BLaER1 (cell line): ENCODE measurements at regions not wholly inside any gene's neighbourhood (a gene's known extent, or its start where the extent isn't known, plus 50 kb on each side); places are given as distances from the start of the nearest gene placed in this dataset.

Experiments used
- H3K27ac ChIP-seq: shearing (Covaris generic); formaldehyde crosslinking; 2 replicates; pipeline ENCODE4 v1.8.1; 2022
- H3K27me3 ChIP-seq: shearing (Covaris generic); formaldehyde crosslinking; 2 replicates; pipeline ENCODE4 v1.8.1; 2022
- H3K36me3 ChIP-seq: shearing (Covaris generic); formaldehyde crosslinking; 2 replicates; pipeline ENCODE4 v1.8.1; 2022
- H3K4me1 ChIP-seq: shearing (Covaris generic); formaldehyde crosslinking; 2 replicates; pipeline ENCODE4 v1.8.1; 2022
- H3K4me2 ChIP-seq: shearing (Covaris generic); formaldehyde crosslinking; 2 replicates; pipeline ENCODE4 v1.8.1; 2022
- H3K4me3 ChIP-seq: shearing (Covaris generic); formaldehyde crosslinking; 2 replicates; pipeline ENCODE4 v1.8.1; 2022
- H3K9ac ChIP-seq: shearing (Covaris generic); formaldehyde crosslinking; 2 replicates; pipeline ENCODE4 v1.8.1; 2022
- H3K9me3 ChIP-seq: shearing (Covaris generic); formaldehyde crosslinking; 2 replicates; pipeline ENCODE4 v1.8.1; 2022
- H4K20me1 ChIP-seq: shearing (Covaris generic); formaldehyde crosslinking; 2 replicates; pipeline ENCODE4 v1.8.1; 2022
- Cebpa-rat ChIP-seq: shearing (Covaris generic); IDR thresholded peaks from 2 replicates; pipeline ENCODE4 v1.8.1; 2022

DNA sequence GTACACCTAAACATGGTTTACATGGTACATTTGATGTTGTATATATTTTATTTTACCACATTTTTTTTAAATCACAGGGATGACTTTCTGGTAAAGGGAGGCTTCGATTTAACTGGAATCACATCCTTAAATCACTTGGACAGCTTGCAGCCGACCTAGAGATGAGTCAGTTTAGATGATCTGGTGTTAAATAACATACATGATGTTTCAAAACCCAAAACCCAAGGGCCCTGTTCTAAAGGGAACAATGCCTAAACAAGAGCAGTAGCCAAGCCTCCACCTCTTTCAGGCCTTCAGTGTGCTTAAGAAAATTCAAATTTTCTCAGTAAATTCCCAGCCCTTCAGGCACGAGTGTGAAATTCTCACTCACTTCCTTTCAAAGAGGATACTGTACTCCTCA, 108.8 kb downstream of the WT1 start:
- 0 out of 2 replicates have a peak, but pooled peaks cover 5% of the 10 kb centered on the region for H3K9me3 ChIP-seq
- no peaks in the 10 kb centered on the region for H3K27me3 ChIP-seq
- no peak for TF ChIP-seq Cebpa-rat

DNA sequence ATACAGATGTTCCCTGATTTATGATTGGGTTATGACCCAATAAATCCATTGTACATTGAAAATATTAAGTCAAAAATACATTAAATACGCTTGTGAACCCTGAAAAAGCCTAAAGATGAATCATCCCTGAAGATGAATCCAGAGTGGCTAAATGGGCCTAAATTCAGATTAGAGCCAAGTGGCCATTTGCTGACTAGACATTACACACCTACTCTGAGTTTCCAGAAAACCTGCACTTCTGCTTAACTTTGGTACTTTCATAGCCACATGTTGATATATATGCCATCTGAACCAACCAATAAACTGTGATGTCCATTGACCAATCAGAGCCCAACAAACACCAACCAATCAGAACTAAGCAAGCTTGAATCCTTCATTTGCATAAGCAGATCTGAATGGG, 106.9 kb downstream of the WT1 start:
- no peaks in the 10 kb centered on the region for H3K27me3 ChIP-seq
- H3K9me3 ChIP-seq, result peaks cover 6% of the 10 kb centered on the region
- H3K4me1 ChIP-seq, result peaks cover 12% of the 10 kb centered on the region
- no peaks in the 10 kb centered on the region for H3K36me3 ChIP-seq
- no peak for TF ChIP-seq Cebpa-rat
- no peaks in the 10 kb centered on the region for H4K20me1 ChIP-seq
- H3K4me3 ChIP-seq, result no peak overlapping the region
- no peak overlapping the region for H3K9ac ChIP-seq
- no peak overlapping the region for H3K27ac ChIP-seq
- H3K4me2 ChIP-seq, result no peak overlapping the region

More for the DNA sequence above, 108.8 kb downstream of the WT1 start:
- Histone ChIP-seq H3K27ac (no peak overlapping the region), H3K4me2 (no peak overlapping the region), H4K20me1 (no peaks in the 10 kb centered on the region), H3K9ac (no peak overlapping the region), H3K4me3 (no peak overlapping the region), H3K36me3 (no peaks in the 10 kb centered on the region), H3K4me1 (peaks cover 6% of the 10 kb centered on the region)

DNA sequence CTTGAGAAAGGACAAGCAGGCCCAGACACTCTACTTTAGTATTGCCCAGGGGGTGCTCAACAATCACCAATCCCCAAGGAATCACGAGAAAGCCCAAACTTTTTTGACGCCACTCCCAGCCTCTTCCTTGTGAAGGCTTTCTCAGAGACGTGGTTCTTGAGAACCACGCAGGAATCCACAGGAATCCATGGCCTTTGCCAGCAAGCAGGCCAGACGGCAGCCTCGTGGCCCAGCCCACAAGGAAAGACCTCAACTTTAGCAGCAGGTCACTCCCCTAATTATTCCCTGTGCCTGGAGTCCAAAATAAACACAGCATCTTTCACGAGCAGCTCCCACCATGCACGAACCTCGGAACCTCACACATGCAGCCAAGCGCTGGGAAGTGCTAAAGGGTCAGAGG, 104.2 kb downstream of the WT1 start:
- peaks cover 28% of the 10 kb centered on the region for H3K9me3 ChIP-seq
- peaks cover 17% of the 10 kb centered on the region for H3K4me1 ChIP-seq
- H3K4me3 ChIP-seq, result no peak overlapping the region
- H3K9ac ChIP-seq, result no peak overlapping the region
- H3K4me2 ChIP-seq, result no peak overlapping the region
- no peak overlapping the region for H3K27ac ChIP-seq
- H3K27me3 ChIP-seq, result no peaks in the 10 kb centered on the region
- no peaks in the 10 kb centered on the region for H4K20me1 ChIP-seq
- TF ChIP-seq Cebpa-rat, result no peak
- H3K36me3 ChIP-seq, result no peaks in the 10 kb centered on the region

DNA sequence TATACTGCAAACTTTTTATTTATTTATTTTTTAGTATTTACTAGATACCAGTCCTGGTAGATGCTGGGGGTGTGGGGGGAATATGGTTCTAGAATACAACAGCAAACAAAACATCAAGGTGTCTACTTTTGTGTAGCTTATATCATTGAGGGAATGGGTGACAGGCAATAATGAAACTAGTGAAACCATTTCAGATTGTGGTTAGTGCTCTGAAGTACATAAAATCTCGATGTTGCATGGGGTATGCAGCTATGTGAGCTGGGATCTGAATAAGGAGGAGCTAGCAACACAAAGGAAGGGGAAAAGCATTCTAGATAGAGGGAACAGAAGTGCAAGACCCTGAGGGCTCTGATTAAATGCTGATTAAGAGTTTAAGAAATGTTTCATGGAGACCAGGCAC, 103.5 kb downstream of the WT1 start:
- no peak overlapping the region for H3K9ac ChIP-seq
- no peaks in the 10 kb centered on the region for H3K27me3 ChIP-seq
- no peak overlapping the region for H3K27ac ChIP-seq
- no peaks in the 10 kb centered on the region for H3K36me3 ChIP-seq
- H3K4me3 ChIP-seq, result no peak overlapping the region
- peaks cover 17% of the 10 kb centered on the region for H3K4me1 ChIP-seq
- no peak for TF ChIP-seq Cebpa-rat
- peaks cover 28% of the 10 kb centered on the region for H3K9me3 ChIP-seq
- no peak overlapping the region for H3K4me2 ChIP-seq
- no peaks in the 10 kb centered on the region for H4K20me1 ChIP-seq

DNA sequence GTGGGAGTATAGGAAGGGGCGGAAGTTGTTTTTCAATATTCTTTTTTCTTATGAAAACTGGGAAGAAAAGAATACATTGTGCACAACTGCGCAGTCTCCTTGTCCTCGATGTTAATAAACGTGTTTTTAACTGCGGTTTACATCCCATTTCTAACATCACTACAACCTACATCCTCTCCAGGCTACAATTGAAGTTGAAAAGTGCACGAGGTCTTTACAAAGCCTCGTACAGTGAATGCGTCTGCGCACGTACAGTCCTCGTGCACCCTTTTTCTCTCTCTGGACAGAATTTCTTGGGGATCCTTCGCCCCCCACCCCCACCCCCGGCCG, 102.4 kb downstream of the WT1 start:
- TF ChIP-seq Cebpa-rat, result no peak
- Histone ChIP-seq H4K20me1 (no peaks in the 10 kb centered on the region), H3K4me1 (peaks cover 11% of the 10 kb centered on the region), H3K9me3 (peaks cover 28% of the 10 kb centered on the region), H3K27ac (no peak overlapping the region), H3K4me3 (peak overlapping the region; percentile 67), H3K27me3 (no peaks in the 10 kb centered on the region), H3K9ac (no peak overlapping the region), H3K4me2 (peak overlapping the region; percentile 82), H3K36me3 (no peaks in the 10 kb centered on the region)

DNA sequence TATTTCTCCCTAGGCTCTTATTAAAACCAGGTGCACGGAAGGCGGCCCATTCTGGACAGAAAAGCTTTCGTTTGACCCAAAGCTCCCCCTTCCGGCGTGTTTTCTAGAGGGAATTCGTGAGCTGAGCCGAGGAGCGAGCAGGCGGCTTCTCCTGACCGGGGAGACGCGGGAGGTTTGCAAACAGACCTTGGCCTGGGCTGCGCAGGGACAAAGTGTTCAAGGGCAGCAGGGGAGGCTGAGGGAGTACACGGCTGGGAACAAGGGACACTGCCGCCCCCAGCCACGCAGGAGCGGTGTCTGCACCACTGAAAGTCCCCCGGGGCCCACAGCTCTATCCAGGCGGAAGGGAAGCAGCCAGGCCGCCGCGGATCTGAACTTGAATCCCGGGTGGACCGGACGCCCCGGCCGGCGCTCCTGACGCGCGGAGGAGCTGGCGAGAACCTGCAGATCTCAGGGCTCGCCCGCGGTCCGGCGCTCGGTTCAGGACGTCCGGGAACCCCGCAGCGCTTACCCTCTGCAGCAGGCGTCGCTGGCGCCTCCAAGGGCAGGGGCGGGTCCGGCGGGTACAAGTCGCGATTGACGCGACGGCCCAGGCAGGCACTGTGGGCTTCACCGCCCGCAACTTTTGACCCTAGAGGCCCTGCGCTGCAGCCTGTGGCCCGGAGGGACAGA, 101.9 kb downstream of the WT1 start:
- Histone ChIP-seq H3K4me3 (peak overlapping the region; percentile 67), H3K36me3 (no peaks in the 10 kb centered on the region), H3K9me3 (peaks cover 27% of the 10 kb centered on the region), H3K4me2 (peak overlapping the region; percentile 82), H3K4me1 (peaks cover 11% of the 10 kb centered on the region), H4K20me1 (no peaks in the 10 kb centered on the region), H3K27me3 (no peaks in the 10 kb centered on the region), H3K9ac (peak overlapping the region; percentile 41; the same call in 1 of the 2 replicates), H3K27ac (0 out of 2 replicates have a peak overlapping the region, but pooled peaks have one; percentile 35)
- no peak for TF ChIP-seq Cebpa-rat

DNA sequence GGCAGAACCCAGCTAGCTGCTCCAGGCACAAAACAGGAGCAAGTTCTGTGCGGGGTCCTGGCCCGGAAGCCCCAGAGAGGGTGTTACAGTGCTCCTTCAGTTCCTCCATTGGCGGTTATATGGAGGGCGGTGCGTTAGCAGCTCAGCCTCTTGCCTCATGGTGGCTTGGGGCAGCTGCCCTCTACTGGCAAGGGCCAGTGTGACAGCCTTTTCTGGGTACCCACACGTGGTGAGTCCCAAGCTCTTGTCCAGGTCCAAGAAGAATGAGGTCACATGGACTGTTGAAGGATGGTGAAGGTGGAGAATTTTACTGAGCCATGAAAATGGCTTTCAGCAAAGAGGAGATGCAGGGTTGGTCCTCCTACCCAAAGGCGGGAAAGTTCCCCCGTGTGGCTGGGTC, 100.5 kb downstream of the WT1 start:
- H3K36me3 ChIP-seq, result no peaks in the 10 kb centered on the region
- H3K4me1 ChIP-seq, result peaks cover 11% of the 10 kb centered on the region
- TF ChIP-seq Cebpa-rat, result no peak
- no peak overlapping the region for H3K4me2 ChIP-seq
- no peak overlapping the region for H3K27ac ChIP-seq
- no peak overlapping the region for H3K9ac ChIP-seq
- no peak overlapping the region for H3K4me3 ChIP-seq
- peaks cover 23% of the 10 kb centered on the region for H3K9me3 ChIP-seq
- H3K27me3 ChIP-seq, result no peaks in the 10 kb centered on the region
- H4K20me1 ChIP-seq, result no peaks in the 10 kb centered on the region
